ENCODE measurements at regions not wholly inside any gene's neighbourhood (a gene's known extent, or its start where the extent isn't known, plus 50 kb on each side); places are given as distances from the start of the nearest gene placed in this dataset.

DNA sequence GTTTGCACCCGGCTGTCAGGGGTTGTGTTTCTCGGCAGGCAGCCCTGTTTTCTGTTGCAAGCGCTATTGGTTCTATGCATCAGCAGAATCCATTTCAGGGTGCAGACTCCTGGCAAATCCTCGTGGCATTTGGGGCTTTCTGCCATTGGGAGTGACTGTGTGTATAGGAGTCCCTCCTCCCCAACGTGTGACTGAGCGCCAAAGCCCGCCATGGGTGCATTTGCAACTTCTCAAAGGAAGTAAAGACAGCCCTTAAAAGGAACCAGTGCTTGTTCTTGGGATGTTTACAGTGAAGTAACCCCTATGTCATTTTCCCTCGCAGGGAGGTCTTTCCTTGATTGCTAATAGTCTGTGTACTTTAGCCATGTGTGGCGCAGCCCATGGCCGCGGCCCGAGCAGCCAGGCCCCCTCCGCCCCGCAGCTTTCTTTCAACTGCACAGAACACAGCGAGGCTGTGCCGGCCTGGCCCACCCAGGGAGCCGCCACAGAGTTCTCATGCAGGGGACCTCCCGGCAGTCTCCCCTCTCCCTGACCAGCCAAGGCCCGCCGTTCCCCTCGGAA is 175.6 kb downstream of the HSD17B3 start:
- TF ChIP-seq, protein P1, sequence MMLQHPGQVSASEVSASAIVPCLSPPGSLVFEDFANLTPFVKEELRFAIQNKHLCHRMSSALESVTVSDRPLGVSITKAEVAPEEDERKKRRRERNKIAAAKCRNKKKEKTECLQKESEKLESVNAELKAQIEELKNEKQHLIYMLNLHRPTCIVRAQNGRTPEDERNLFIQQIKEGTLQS (IDR thresholded peaks at IDR 0.05; ENCODE audit: insufficient read depth, low read depth, low read length), result no peak
- TF ChIP-seq CREB1 (IDR thresholded peaks at IDR 0.05), result no peak
- no peak for TF ChIP-seq SP1 (IDR thresholded peaks at IDR 0.05; ENCODE audit: low read depth, low read length)
- TF ChIP-seq, protein P2, sequence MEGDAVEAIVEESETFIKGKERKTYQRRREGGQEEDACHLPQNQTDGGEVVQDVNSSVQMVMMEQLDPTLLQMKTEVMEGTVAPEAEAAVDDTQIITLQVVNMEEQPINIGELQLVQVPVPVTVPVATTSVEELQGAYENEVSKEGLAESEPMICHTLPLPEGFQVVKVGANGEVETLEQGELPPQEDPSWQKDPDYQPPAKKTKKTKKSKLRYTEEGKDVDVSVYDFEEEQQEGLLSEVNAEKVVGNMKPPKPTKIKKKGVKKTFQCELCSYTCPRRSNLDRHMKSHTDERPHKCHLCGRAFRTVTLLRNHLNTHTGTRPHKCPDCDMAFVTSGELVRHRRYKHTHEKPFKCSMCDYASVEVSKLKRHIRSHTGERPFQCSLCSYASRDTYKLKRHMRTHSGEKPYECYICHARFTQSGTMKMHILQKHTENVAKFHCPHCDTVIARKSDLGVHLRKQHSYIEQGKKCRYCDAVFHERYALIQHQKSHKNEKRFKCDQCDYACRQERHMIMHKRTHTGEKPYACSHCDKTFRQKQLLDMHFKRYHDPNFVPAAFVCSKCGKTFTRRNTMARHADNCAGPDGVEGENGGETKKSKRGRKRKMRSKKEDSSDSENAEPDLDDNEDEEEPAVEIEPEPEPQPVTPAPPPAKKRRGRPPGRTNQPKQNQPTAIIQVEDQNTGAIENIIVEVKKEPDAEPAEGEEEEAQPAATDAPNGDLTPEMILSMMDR (IDR thresholded peaks at IDR 0.05; ENCODE audit: control extremely low read depth in 1 of 3, insufficient read depth in 1 of 3, low read depth in 1 of 3, low read length in 3 of 3), result no peak
